Panc1 (cell line): ENCODE measurements at regions not wholly inside any gene's neighbourhood (a gene's known extent, or its start where the extent isn't known, plus 50 kb on each side); places are given as distances from the start of the nearest gene placed in this dataset.

ENCODE experiments used
- ATAC-seq: fragments of 200-7000 bp; cut with Tn5 transposase; 2 replicates; pipeline ENCODE4 v1.9.1; 2020; ENCODE audit warnings: mild to moderate bottlenecking, moderate library complexity
- BruUV-seq: library from RNA; stranded (reverse); fragments of 400-500 nt; replicated peaks from 2 replicates; lab custom pipeline; 2021; lab: Mats Ljungman, UMichigan
- CTCF ChIA-PET: fragments of 300-600 bp; sonication (Branson Sonifier 250); formaldehyde crosslinking; loops from one replicate; lab custom pipeline; 2022; ENCODE audit warnings: antibody characterized with exemption; lab: Charles Lee
- POLR2A ChIA-PET: fragments of 300-600 bp; sonication (Branson Sonifier 250); formaldehyde crosslinking; loops from one replicate; lab custom pipeline; 2022; ENCODE audit warnings: antibody characterized with exemption; lab: Charles Lee
- DNase-seq: peaks from one replicate; pipeline ENCODE4 v3.0.0-alpha.2; 2010; ENCODE audit warnings: low read depth, low spot score
- H3K27ac ChIP-seq: 2 replicates; pipeline ENCODE4 v1.5.1; 2011; ENCODE audit warnings: mild to moderate bottlenecking, low read length, inconsistent platforms
- H3K27me3 ChIP-seq: fragments of 200-500 bp; sonication (Bioruptor generic); 2 replicates; pipeline ENCODE4 v1.6.0; 2014; ENCODE audit warnings: low read length, inconsistent platforms; ENCODE audit not compliant: control insufficient read depth, insufficient read depth
- H3K36me3 ChIP-seq: fragments of 200-500 bp; sonication (Bioruptor generic); 2 replicates; pipeline ENCODE4 v1.5.1; 2014; ENCODE audit warnings: inconsistent platforms, mild to moderate bottlenecking, low read length, moderate library complexity; ENCODE audit not compliant: control insufficient read depth, insufficient read depth
- H3K4me1 ChIP-seq: 2 replicates; pipeline ENCODE4 v1.5.1; 2011; ENCODE audit warnings: inconsistent platforms, mild to moderate bottlenecking, low read length, moderate library complexity; ENCODE audit not compliant: control insufficient read depth, insufficient read depth
- H3K4me3 ChIP-seq, 2 experiments: 2 replicates each; pipeline ENCODE4 v1.5.1; 2011 to 2012; ENCODE audit warnings: low read depth in 2 of 2, low read length in 2 of 2, mild to moderate bottlenecking in 2 of 2, inconsistent platforms in 1 of 2, moderate library complexity in 1 of 2
- H3K9me3 ChIP-seq: fragments of 200-500 bp; sonication (Bioruptor generic); 2 replicates; pipeline ENCODE4 v1.5.1; 2014; ENCODE audit warnings: low read depth, mild to moderate bottlenecking, inconsistent platforms, low read length, moderate library complexity; ENCODE audit not compliant: control insufficient read depth, insufficient read depth
- POLR2AphosphoS5 ChIP-seq: IDR thresholded peaks from 2 replicates; pipeline ENCODE4 v1.6.1; 2012; ENCODE audit warnings: mild to moderate bottlenecking, low read depth, low read length, moderate library complexity
- SIN3A ChIP-seq: IDR thresholded peaks from 2 replicates; pipeline ENCODE4 v1.6.1; 2012; ENCODE audit warnings: low read depth, mild to moderate bottlenecking, low read length, moderate library complexity, borderline replicate concordance; ENCODE audit not compliant: insufficient read depth
- TCF7L2 ChIP-seq: IDR thresholded peaks from 2 replicates; pipeline ENCODE4 v1.6.1; 2011; ENCODE audit warnings: mild to moderate bottlenecking, low read depth, low read length, inconsistent platforms
- in situ Hi-C: cut with HindIII; loops from 2 replicates; pipeline ENCODE4 v1.10.0; 2016; ENCODE audit warnings: low sequenced_read_pairs, low pct_unique_long_range_greater_than_20kb
- intact Hi-C: fragments of 100-400 bp; cut with micrococcal nuclease; formaldehyde crosslinking; loops from one replicate; pipeline ENCODE4 v1.10.0; 2022; ENCODE audit not compliant: unreplicated experiment
- TF ChIP-seq, protein P1 (sequence below): fragments of 450-650 bp; IDR thresholded peaks from 2 replicates; pipeline ENCODE4 v1.5.1; 2017; ENCODE audit warnings: mild to moderate bottlenecking
- TF ChIP-seq, protein P2 (sequence below), 2 experiments: IDR thresholded peaks; 2 replicates each; pipeline ENCODE4 v1.6.1; 2011 to 2012; ENCODE audit warnings: low read depth in 2 of 2, control low read depth in 1 of 2, low read length in 1 of 2, mild to moderate bottlenecking in 1 of 2, moderate library complexity in 1 of 2; ENCODE audit not compliant: insufficient read depth in 1 of 2

DNA sequence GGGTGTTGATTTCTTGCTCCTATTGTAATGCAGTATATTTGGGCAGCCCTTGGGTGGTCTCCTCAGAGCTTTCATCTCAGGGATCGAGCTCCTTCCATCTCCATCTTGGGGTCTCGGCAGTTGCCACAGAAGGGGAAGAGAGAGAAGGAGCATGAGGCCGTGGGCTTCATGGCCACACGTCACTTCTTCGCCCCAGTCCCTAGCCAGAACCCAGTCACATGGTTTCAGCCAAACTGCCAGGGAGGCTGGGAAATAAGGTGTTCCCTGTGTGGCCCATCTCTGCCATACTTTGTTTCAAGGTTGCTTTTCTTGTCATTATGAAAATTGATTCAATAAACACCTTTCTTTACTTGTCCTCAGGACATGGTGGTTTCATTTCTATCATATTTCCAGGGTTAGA, 68.4 kb upstream of the NKD1 start:
- no peak for ATAC-seq
- Histone ChIP-seq H3K36me3 (no peaks in the 10 kb centered on the region), H3K27ac (no peak overlapping the region), H3K4me3 (no peak overlapping the region), H3K4me1 (no peaks in the 10 kb centered on the region), H3K27me3 (no peaks in the 10 kb centered on the region; the same call in 1 of the 2 replicates), H3K9me3 (no peaks in the 10 kb centered on the region)
- POLR2A ChIA-PET = interaction anchor here (0.7 kb wide), 1 partner anchor 31 kb away, joined by 6 read pairs; no protein-coding TSS in a partner anchor
- CTCF ChIA-PET = no interaction called here
- no TSS peak for BruUV-seq
- in situ Hi-C loops (no loop called here), intact Hi-C loops (no loop called here)
- no peak for DNase-seq
- TF ChIP-seq SIN3A = no peak
- no peak for TF ChIP-seq POLR2AphosphoS5
- TF ChIP-seq, protein P1, sequence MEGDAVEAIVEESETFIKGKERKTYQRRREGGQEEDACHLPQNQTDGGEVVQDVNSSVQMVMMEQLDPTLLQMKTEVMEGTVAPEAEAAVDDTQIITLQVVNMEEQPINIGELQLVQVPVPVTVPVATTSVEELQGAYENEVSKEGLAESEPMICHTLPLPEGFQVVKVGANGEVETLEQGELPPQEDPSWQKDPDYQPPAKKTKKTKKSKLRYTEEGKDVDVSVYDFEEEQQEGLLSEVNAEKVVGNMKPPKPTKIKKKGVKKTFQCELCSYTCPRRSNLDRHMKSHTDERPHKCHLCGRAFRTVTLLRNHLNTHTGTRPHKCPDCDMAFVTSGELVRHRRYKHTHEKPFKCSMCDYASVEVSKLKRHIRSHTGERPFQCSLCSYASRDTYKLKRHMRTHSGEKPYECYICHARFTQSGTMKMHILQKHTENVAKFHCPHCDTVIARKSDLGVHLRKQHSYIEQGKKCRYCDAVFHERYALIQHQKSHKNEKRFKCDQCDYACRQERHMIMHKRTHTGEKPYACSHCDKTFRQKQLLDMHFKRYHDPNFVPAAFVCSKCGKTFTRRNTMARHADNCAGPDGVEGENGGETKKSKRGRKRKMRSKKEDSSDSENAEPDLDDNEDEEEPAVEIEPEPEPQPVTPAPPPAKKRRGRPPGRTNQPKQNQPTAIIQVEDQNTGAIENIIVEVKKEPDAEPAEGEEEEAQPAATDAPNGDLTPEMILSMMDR = no peak
- TF ChIP-seq TCF7L2 = no peak
- TF ChIP-seq, protein P2, sequence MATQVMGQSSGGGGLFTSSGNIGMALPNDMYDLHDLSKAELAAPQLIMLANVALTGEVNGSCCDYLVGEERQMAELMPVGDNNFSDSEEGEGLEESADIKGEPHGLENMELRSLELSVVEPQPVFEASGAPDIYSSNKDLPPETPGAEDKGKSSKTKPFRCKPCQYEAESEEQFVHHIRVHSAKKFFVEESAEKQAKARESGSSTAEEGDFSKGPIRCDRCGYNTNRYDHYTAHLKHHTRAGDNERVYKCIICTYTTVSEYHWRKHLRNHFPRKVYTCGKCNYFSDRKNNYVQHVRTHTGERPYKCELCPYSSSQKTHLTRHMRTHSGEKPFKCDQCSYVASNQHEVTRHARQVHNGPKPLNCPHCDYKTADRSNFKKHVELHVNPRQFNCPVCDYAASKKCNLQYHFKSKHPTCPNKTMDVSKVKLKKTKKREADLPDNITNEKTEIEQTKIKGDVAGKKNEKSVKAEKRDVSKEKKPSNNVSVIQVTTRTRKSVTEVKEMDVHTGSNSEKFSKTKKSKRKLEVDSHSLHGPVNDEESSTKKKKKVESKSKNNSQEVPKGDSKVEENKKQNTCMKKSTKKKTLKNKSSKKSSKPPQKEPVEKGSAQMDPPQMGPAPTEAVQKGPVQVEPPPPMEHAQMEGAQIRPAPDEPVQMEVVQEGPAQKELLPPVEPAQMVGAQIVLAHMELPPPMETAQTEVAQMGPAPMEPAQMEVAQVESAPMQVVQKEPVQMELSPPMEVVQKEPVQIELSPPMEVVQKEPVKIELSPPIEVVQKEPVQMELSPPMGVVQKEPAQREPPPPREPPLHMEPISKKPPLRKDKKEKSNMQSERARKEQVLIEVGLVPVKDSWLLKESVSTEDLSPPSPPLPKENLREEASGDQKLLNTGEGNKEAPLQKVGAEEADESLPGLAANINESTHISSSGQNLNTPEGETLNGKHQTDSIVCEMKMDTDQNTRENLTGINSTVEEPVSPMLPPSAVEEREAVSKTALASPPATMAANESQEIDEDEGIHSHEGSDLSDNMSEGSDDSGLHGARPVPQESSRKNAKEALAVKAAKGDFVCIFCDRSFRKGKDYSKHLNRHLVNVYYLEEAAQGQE (IDR thresholded peaks at IDR 0.05; ENCODE audit: insufficient read depth in 1 of 2, low read depth in 2 of 2, low read length in 1 of 2) = no peak

DNA sequence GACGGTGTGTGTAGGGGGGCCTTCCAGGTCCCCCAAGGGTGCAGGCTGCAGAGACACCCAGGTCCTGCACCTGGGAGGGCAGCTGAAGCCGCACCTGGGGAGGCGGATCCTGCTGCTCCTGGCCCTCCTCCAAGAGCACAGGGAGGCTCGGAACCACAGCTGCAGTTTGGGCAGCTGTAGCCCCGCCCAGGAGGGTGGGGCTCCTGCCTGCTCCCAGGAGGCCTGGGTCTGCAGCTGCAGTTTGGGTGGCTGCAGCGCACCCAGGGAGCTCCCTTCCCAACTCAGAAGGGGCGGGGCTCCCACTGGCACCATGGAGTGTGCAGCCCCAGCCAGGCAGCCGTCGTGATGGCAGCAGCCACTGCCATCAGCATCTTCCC, 69.4 kb upstream of the NKD1 start:
- no peaks in the 10 kb centered on the region; the same call in 1 of the 2 replicates for H3K27me3 ChIP-seq
- H3K9me3 ChIP-seq = no peaks in the 10 kb centered on the region
- no peak overlapping the region for H3K4me3 ChIP-seq
- DNase-seq (no peak), ATAC-seq (no peak)
- in situ Hi-C loops = no loop called here
- TF ChIP-seq TCF7L2 (no peak), POLR2AphosphoS5 (no peak), SIN3A (no peak)
- TF ChIP-seq, protein P2 (IDR thresholded peaks at IDR 0.05; ENCODE audit: insufficient read depth in 1 of 2, low read depth in 2 of 2, low read length in 1 of 2) = no peak
- TF ChIP-seq, protein P1 = no peak
- H3K27ac ChIP-seq = no peak overlapping the region
- no peaks in the 10 kb centered on the region for H3K36me3 ChIP-seq
- CTCF ChIA-PET = no interaction called here
- intact Hi-C loops = no loop called here
- BruUV-seq = no TSS peak
- no peaks in the 10 kb centered on the region for H3K4me1 ChIP-seq
- POLR2A ChIA-PET = no interaction called here
